HG03175 (cell line): ENCODE measurements at regions not wholly inside any gene's neighbourhood (a gene's known extent, or its start where the extent isn't known, plus 50 kb on each side); places are given as distances from the start of the nearest gene placed in this dataset.
A peak's percentile ranks its signal among the peaks of the same experiment; 100 is the strongest.

Experiments used
- ATAC-seq: cut with Tn5 transposase; IDR thresholded peaks from one replicate; pipeline ENCODE4 v1.9.1; 2021; ENCODE audit warnings: mild to moderate bottlenecking, moderate library complexity; ENCODE audit not compliant: unreplicated experiment

DNA sequence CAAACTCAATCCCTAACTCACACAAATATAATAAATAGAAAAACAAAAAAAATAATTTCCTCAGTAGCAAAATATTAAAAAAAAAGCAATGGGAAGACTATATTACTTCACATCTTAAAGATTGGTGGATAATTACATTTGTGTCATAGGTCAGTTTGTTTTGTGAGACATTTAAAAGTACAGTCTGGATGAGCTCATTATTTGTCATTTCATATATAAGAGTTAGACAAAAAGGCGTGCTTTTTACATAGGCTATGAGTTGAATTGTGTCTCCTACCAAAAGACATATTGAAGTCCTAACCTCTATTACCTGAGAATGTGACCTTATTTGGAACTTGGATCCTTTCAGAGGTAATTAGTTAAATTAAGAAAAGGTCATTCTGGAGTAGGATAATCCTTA lies 710.1 kb upstream of the CBLB start:
- no peak for ATAC-seq

DNA sequence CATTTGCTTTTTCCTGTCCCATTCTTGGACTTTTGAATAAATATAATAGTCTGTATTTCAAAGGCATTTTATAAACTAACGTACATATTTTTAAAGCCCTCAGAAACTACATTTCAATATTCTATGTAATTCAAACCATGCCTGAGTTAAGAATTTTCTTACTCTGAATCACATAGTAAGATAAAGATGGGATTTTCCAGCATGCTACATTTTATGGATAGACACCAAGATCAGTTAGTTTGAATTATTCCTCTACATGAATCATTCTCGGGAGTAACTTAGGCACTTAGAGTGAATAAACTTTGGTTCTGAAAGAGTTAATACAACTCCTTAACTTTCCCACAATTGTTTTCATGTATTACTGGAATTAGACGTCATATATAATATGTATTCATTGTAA lies 713.3 kb upstream of the CBLB start:
- ATAC-seq, result no peak

GRCh38 chr3:106587551-106587950 lies 718.7 kb upstream of the CBLB start:
- no peak for ATAC-seq

- no peak for ATAC-seq
These were observed 719.9 kb upstream of the CBLB start for GRCh38 chr3:106588739-106589138.

- ATAC-seq, result no peak
These were observed 720.6 kb upstream of the CBLB start for GRCh38 chr3:106589311-106589942.

- ATAC-seq, result no peak
These were observed 721.4 kb upstream of the CBLB start for GRCh38 chr3:106590216-106590615.

DNA sequence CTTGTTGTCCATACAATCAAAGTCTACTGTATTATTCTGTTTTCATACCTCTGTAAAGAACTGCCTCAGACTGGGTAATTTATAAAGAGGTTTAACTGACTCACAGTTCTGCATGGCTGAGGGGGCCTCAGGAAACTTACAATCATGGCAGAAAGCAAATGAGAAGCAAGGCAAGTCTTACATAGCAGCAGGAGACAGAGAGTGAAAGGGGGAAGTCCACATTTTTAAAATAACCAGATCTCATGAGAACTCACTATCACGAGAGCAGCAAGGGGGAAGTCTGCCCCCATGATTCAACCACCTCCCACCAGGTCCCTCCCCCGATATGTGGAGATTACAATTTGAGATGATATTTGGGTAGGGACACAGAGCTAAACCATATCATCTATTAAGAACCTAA lies 724.6 kb upstream of the CBLB start:
- ATAC-seq, result no peak

- ATAC-seq, result peak; percentile 78
These were observed 741.0 kb upstream of the CBLB start for GRCh38 chr3:106609666-106610301.

DNA sequence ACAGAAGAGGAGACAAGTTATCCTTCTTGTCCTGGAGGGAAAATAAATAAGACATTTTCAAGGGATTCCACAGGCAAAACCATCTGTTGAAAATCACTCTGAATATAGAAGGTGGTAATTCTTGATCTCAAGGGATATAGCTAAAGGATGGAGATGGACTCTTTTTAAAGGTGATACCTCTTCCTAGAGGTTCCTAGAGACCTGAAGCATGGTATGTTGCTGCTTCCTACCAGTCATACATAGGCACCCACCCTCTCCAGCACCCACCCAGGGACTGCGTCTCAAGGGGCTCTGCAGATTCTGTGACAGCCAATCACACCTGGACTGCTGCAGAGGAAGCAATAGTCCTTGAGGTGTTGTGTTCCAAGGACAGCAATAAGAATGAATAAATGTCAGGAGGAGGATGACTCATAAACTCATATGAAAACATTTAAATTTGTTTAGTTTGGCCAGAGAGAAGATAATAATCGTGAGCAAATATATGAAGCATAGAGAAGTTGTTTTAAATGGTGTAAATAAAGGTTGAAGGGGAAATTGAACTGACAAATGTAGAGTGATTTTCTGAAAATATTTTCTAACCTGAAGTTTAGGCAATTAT lies 741.6 kb upstream of the CBLB start:
- no peak for ATAC-seq

DNA sequence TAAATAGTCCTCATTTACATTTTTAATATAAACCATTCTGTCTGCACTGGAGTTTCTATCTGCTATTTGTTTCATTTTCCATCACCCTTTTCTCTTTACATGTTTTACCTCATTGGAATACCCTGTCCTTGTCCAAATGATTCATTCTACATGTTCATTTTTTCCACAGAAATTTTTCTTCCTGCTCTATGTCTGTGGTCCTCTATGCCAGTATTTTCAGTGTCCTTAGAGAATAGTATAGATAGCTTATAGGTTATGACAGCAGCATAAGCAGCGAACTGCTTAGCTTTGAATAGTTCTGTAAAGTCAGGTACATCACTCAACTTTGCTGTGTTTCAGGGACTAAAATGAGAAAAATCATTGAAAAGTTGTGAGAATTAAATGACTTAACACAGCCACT lies 742.3 kb upstream of the CBLB start:
- no peak for ATAC-seq

- no peak for ATAC-seq
These were observed 743.0 kb upstream of the CBLB start for GRCh38 chr3:106611841-106612240.

GRCh38 chr3:106616556-106616955 lies 747.7 kb upstream of the CBLB start:
- ATAC-seq, result no peak

DNA sequence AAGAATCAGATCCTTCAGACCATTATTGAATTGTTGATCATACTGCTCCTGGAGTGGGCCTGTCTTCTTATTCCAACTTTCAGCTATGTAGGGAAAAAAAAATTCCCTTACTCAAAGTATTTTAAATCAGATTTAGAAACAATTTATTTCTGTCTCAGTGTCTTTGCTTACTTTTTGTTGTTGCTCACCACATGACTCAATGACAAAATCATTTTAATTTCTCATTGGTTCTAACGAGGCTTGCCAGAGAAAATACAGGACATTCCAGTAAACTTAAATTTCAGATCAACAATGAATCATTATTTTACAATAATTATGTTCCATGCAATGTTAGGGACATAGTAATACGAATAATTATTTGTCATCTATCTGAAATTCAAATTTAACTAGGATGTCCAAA lies 748.5 kb upstream of the CBLB start:
- no peak for ATAC-seq

- no peak for ATAC-seq
These were observed 751.8 kb upstream of the CBLB start for GRCh38 chr3:106620646-106621045.

- ATAC-seq, result no peak
These were observed 753.1 kb upstream of the CCDC54 start for GRCh38 chr3:106624154-106624553.

GRCh38 chr3:106628407-106628806 lies 748.8 kb upstream of the CCDC54 start:
- ATAC-seq, result no peak

- peak; percentile 88 for ATAC-seq
These were observed 747.9 kb upstream of the CCDC54 start for GRCh38 chr3:106629215-106629832.

- no peak for ATAC-seq
These were observed 745.7 kb upstream of the CCDC54 start for GRCh38 chr3:106631373-106632108.

GRCh38 chr3:106635271-106635670 lies 742.0 kb upstream of the CCDC54 start:
- no peak for ATAC-seq

DNA sequence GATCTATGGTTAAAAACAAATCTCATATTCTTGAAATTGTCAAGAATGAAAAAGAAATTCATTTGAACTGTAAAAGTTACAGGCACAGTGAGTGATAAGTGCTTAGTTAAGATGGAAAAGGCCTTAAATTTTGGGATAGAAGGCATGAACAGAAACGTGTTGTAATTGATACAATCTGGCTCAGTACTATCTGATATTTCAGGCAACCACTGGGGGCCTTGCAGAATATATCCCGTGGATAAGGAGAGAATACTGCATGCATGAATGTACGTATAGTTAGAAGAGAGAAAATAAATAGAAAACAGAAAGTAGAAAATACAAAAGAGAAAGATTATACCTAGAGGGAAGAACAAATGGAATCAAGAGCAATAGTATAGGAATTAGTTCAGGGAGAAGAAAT lies 741.4 kb upstream of the CCDC54 start:
- no peak for ATAC-seq

DNA sequence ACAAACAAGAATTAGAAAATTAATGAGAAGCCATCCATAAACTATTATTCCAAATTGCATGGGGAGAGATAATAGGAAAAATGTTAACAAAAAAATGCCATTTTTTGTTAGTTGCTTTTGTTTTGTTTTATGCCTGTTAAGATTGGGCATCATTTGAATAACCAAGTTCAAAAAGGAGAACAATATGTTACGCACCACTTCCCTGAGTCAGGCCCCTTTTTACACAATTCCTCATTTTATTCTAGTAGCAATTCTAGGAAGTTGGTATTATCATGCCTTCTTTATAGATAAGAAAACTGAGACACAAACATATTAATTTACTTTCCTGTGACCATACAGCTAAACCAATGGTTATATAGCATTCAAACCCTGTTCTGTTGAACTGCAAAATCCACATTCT lies 736.9 kb upstream of the CCDC54 start:
- ATAC-seq, result no peak
